Colonic mucosa (tissue), 4 donors: ENCODE measurements at regions not wholly inside any gene's neighbourhood (a gene's known extent, or its start where the extent isn't known, plus 50 kb on each side); places are given as distances from the start of the nearest gene placed in this dataset.

Experiments used
- DNase-seq: peaks from one replicate; pipeline ENCODE4 v3.0.0-alpha.2; 2020
- H3K27ac ChIP-seq: fragments of 200-600 bp; one replicate; pipeline ENCODE4 v1.8.0; 2021
- H3K27me3 ChIP-seq: fragments of 200-600 bp; one replicate; pipeline ENCODE4 v1.8.0; 2021
- H3K36me3 ChIP-seq: fragments of 200-600 bp; one replicate; pipeline ENCODE4 v1.8.0; 2021
- H3K4me1 ChIP-seq: fragments of 200-600 bp; one replicate; pipeline ENCODE4 v1.8.0; 2021; ENCODE audit warnings: mild to moderate bottlenecking
- H3K4me3 ChIP-seq: fragments of 200-600 bp; one replicate; pipeline ENCODE4 v1.8.0; 2021
- H3K9ac ChIP-seq, 2 donors: one replicate each; pipeline ENCODE4 v1.7.0; 2013; ENCODE audit warnings: control low read depth in 2 of 2, low read depth in 2 of 2, low read length in 2 of 2
- H3K9me3 ChIP-seq: fragments of 200-600 bp; one replicate; pipeline ENCODE4 v1.8.0; 2021
- intact Hi-C: fragments of 100-400 bp; cut with DNase I; formaldehyde crosslinking; loops from one replicate; pipeline ENCODE4 v1.14.1; 2022
- TF ChIP-seq, protein P1 (sequence below): fragments of 200-600 bp; IDR thresholded peaks from one replicate; pipeline ENCODE4 v1.8.0; 2022; ENCODE audit warnings: antibody characterized with exemption, mild to moderate bottlenecking
- donor health status: healthy.
- donor health status: DM: no; HTN: no; CAD: no.
- donor health status: DM: no; HTN: no; CAD: no.

DNA sequence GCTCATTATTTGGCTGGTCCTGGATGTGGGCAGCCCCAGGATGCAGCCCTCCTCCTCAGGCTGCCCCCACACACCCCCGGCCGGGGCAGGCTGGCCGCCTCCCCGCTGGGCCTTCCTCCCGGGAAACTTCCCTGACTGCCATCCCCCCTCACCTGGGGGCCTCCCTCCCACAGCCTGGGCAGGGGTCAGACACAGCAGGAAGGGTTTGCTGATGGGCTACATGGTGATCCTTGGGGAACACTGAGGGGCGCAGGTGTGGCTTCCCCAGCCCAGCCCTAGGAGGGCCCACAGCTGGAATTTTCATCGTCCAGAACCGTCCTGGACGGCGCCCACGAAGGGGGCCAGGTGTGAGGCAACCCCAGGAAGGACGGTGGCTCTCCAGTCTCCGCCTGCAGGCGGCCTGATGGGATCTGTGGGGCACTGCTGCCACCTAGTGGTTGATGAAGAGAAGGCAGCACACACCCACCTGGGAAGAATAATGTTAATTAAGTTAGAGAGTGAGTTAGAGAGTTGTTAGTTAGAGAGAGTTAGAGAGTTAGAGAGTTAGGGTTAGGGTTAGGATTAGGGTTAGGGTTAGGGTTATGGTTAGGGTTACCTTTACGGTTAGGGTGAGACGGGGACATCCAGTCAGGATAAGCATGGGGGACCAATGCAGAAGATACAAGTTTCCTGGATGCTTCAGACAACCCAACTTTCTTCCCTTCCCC is 75.9 kb upstream of the PRR5 start:
- Histone ChIP-seq H3K36me3 (no peaks in the 10 kb centered on the region), H3K9me3 (no peaks in the 10 kb centered on the region), H3K27ac (no peak overlapping the region), H3K4me1 (no peaks in the 10 kb centered on the region), H3K27me3 (no peaks in the 10 kb centered on the region), H3K4me3 (no peak overlapping the region), H3K9ac (no peak overlapping the region)
- TF ChIP-seq, protein P1, sequence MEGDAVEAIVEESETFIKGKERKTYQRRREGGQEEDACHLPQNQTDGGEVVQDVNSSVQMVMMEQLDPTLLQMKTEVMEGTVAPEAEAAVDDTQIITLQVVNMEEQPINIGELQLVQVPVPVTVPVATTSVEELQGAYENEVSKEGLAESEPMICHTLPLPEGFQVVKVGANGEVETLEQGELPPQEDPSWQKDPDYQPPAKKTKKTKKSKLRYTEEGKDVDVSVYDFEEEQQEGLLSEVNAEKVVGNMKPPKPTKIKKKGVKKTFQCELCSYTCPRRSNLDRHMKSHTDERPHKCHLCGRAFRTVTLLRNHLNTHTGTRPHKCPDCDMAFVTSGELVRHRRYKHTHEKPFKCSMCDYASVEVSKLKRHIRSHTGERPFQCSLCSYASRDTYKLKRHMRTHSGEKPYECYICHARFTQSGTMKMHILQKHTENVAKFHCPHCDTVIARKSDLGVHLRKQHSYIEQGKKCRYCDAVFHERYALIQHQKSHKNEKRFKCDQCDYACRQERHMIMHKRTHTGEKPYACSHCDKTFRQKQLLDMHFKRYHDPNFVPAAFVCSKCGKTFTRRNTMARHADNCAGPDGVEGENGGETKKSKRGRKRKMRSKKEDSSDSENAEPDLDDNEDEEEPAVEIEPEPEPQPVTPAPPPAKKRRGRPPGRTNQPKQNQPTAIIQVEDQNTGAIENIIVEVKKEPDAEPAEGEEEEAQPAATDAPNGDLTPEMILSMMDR: peak; percentile 92
- intact Hi-C loops: loop anchor here (1.0 kb wide), 2 partner anchors 545 to 634 kb away; no protein-coding TSS in a partner anchor
- DNase-seq: peak; percentile 71

DNA sequence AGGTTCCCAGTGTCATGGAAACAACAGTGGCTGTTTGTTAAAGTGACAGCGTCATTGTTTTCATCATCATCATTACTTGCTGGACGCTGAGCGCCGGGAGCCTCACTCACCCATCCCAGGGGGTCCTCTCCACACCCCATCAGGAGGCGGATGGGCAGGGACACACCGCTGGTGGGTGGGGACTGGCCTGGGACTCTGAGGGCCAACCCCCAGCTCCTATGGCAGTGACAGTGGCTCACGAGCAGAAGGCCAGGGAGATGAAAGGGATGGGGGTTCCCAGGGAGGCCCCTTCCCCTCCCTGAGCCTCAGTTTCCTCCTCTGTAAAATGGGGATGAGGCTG is 76.6 kb upstream of the PRR5 start:
- no peaks in the 10 kb centered on the region for H3K36me3 ChIP-seq
- H3K27ac ChIP-seq: no peak overlapping the region
- no peaks in the 10 kb centered on the region for H3K4me1 ChIP-seq
- H3K9ac ChIP-seq: no peak overlapping the region
- no peaks in the 10 kb centered on the region for H3K9me3 ChIP-seq
- intact Hi-C loops: no loop called here
- H3K27me3 ChIP-seq: no peaks in the 10 kb centered on the region
- DNase-seq: no peak
- TF ChIP-seq, protein P1: no peak
- no peak overlapping the region for H3K4me3 ChIP-seq

DNA sequence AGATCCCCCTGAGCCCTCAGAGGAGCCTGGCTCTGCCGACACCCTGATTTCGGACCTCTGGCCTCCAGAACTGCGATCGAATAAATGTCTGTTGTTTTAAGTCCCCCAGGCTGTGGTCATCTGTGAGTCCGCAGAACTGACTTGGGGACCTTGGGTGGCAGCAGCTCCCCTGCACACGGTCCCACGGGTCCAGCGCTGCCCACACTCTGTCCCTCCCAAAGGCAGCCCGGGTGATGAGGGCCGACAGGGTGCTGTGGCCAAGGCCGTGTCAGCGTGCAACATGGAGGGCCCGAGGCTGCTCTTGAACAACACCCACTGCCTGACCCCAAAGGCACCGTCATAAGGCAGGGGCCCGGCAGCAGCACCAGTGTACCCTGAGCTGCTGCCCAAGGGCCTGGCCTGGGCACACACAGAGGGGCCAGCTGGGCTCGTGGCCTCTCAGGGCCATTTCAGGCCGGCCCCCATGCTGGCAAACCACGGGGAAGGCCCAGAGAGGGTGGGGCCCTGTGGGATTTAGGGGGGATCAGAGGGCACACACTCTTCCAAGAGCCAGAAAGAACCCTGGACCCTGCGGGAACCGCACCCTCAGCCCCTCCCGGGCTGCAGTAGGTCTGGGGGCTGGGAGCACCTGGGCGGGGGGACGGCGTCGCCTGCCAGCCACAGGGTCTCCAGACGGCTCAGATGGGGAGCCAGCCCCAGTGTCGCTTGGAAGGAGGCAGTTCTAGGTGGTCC is 77.1 kb upstream of the PRR5 start:
- intact Hi-C loops: no loop called here
- no peak overlapping the region for H3K27ac ChIP-seq
- DNase-seq: no peak
- H3K9ac ChIP-seq: no peak overlapping the region
- H3K36me3 ChIP-seq: no peaks in the 10 kb centered on the region
- no peaks in the 10 kb centered on the region for H3K27me3 ChIP-seq
- no peaks in the 10 kb centered on the region for H3K4me1 ChIP-seq
- H3K9me3 ChIP-seq: no peaks in the 10 kb centered on the region
- TF ChIP-seq, protein P1: no peak
- H3K4me3 ChIP-seq: no peak overlapping the region

DNA sequence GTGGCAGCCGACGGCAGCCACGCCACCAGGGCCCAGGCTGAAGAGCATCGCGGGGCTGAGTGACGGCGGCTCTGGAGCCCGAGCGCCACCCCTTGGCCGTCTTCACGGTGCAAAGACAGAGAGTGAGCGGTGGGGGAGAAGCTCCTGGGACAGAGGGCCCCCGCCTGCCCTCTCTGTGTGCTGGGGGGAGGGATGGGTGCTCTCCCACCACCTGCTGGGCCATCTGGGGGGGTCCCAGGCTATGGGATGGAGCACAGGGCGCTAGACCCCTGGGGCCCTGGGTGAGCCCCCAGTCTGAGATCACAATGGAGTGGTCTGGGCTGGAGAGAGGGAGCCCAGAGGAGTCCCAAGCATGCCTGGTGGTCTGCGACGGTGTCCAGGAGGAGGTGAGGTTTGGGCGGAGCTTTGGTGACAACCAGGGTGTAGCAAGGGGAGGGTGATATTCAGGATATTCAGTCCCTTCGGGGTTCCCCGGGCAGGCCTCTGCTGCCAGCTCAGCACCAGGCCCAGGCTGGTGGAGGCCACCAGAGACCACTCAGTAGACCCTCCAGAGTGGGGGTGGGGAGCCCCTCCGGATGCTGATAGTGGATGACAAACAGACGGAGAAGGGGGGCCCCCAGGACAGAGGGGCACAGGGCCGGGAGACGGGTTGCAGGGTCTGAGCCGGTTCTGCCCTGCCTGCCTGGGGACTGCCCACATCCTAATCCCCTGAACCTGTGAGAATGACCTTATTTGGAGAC is 78.1 kb upstream of the PRR5 start:
- intact Hi-C loops: no loop called here
- H3K27me3 ChIP-seq: no peaks in the 10 kb centered on the region
- no peak for DNase-seq
- H3K27ac ChIP-seq: no peak overlapping the region
- TF ChIP-seq, protein P1: no peak
- no peaks in the 10 kb centered on the region for H3K9me3 ChIP-seq
- H3K4me3 ChIP-seq: no peak overlapping the region
- H3K4me1 ChIP-seq: no peaks in the 10 kb centered on the region
- no peaks in the 10 kb centered on the region for H3K36me3 ChIP-seq
- H3K9ac ChIP-seq: no peak overlapping the region

DNA sequence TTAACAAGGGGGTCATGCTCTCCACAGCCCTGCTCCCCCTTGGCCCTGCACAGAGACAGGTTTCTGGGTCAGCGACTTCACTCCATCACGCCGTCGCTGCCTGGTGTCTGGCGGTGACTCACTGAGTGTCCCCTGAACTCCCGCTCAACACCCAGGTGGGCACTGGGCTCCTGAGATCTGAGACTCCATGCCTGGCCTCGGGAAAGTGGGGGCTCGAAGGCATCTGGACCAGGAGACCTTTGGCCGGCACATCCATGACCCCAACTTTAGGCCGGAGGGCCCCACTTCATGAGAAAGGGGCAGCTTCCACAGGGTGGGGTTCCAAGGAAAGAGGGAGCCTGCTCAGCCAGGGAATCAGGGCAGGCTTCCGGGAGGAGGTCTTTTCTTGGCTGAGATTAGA is 79.3 kb upstream of the PRR5 start:
- DNase-seq: no peak
- no peaks in the 10 kb centered on the region for H3K36me3 ChIP-seq
- H3K27ac ChIP-seq: no peak overlapping the region
- H3K4me1 ChIP-seq: no peaks in the 10 kb centered on the region
- no peak overlapping the region for H3K4me3 ChIP-seq
- no peaks in the 10 kb centered on the region for H3K9me3 ChIP-seq
- H3K9ac ChIP-seq: no peak overlapping the region
- intact Hi-C loops: no loop called here
- TF ChIP-seq, protein P1: no peak
- no peaks in the 10 kb centered on the region for H3K27me3 ChIP-seq
